ENCODE measurements at regions not wholly inside any gene's neighbourhood (a gene's known extent, or its start where the extent isn't known, plus 50 kb on each side); places are given as distances from the start of the nearest gene placed in this dataset.
A peak's percentile ranks its signal among the peaks of the same experiment; 100 is the strongest.

DNA sequence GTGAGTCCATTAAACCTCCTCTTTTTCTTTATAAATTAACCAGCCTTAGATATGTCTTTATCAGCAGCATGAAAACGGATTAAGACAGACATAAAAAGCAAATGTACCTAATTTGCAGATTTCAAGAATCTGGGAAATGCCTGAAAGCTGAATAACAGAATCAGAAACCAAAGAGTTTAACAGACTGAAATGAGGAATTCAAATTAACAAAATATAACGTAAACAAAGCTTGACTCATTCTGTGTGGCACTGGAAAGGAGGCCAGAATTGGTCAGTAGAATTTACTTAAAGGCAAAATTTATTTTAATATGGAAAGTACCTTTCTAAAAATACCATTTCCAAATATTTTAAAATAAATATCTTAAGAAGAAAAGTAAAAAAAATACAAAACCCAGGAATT is 540.6 kb upstream of the HTR2A start:
- DNase-seq = no peak
- Histone ChIP-seq H3K27ac (replicated peaks) (no peak overlapping the region), H3K9me3 (replicated peaks) (peaks cover 13% of the 10 kb centered on the region), H3K27me3 (ENCODE audit: low read depth) (no peaks in the 10 kb centered on the region), H3K4me3 (no peak overlapping the region), H3K4me1 (no peaks in the 10 kb centered on the region), H3K36me3 (no peaks in the 10 kb centered on the region)
- TF ChIP-seq, protein P1, sequence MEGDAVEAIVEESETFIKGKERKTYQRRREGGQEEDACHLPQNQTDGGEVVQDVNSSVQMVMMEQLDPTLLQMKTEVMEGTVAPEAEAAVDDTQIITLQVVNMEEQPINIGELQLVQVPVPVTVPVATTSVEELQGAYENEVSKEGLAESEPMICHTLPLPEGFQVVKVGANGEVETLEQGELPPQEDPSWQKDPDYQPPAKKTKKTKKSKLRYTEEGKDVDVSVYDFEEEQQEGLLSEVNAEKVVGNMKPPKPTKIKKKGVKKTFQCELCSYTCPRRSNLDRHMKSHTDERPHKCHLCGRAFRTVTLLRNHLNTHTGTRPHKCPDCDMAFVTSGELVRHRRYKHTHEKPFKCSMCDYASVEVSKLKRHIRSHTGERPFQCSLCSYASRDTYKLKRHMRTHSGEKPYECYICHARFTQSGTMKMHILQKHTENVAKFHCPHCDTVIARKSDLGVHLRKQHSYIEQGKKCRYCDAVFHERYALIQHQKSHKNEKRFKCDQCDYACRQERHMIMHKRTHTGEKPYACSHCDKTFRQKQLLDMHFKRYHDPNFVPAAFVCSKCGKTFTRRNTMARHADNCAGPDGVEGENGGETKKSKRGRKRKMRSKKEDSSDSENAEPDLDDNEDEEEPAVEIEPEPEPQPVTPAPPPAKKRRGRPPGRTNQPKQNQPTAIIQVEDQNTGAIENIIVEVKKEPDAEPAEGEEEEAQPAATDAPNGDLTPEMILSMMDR (IDR thresholded peaks at IDR 0.05; ENCODE audit: borderline replicate concordance) = no peak
- intact Hi-C loops (cut with micrococcal nuclease) = no loop called here

DNA sequence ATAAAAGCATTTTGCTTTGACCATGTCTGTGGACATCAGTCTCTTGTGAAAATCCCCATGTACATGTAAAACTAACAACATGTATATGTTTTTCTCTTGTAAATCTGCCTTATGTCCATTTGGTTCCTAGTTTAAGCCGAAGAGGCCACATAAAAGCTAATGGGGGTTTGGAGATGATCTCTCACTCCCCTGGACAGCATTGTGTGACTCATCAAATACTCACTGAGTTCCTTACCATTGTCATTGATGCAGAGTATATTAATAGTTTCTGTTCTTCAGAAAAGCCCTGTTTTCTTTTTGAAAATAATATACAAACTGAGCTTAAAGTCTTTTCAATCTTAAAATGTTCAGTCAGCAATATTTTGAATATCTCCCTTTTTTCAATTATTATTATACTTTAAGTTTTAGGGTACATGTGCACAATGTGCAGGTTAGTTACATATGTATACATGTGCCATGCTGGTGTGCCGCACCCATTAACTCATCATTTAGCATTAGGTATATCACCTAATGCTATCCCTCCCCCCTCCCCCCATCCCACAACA is 536.7 kb upstream of the HTR2A start:
- Histone ChIP-seq H3K27ac (replicated peaks) (no peak overlapping the region), H3K27me3 (ENCODE audit: low read depth) (no peaks in the 10 kb centered on the region), H3K4me3 (no peak overlapping the region), H3K9me3 (replicated peaks) (peaks cover 13% of the 10 kb centered on the region), H3K4me1 (no peaks in the 10 kb centered on the region), H3K36me3 (no peaks in the 10 kb centered on the region)
- intact Hi-C loops (cut with micrococcal nuclease) = no loop called here
- TF ChIP-seq, protein P1 (IDR thresholded peaks at IDR 0.05; ENCODE audit: borderline replicate concordance) = no peak
- DNase-seq = no peak

DNA sequence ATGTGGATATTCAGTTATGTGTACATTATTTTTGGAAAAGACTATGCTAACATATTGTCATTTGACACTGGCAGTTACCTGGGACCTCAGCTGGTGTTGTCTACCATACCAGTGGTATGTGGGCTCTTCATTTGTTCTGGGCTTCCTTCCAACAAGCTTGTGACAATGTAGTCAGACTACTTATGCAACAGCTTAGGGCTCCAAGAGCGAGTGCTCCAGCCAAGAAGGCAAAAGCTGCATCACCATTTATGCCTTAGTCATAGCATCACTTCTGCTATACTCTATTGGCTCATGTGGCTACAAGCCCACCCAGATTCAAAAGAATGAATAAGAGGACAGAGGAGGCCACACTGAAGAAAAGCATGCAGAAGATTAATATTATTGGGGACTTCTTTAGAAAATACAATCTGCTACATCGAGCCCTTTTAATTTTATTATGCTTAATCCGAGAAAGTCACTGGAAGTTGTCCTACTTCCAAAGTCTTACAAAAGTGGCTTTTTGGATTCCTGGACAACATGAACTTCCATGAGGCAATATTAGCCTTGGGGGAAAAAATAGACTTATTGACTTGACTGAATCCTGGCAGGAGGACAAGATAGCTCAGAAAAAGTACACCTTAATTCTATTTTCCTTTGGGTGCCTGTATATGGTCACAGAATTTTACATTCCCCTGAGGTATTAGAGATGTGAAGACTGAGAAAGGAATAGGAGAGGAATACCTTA is 529.4 kb upstream of the HTR2A start:
- Histone ChIP-seq H3K9me3 (replicated peaks) (no peaks in the 10 kb centered on the region), H3K4me3 (no peak overlapping the region), H3K27ac (replicated peaks) (peak overlapping the region; percentile 50), H3K27me3 (ENCODE audit: low read depth) (no peaks in the 10 kb centered on the region), H3K4me1 (peaks cover 12% of the 10 kb centered on the region), H3K36me3 (no peaks in the 10 kb centered on the region)
- TF ChIP-seq, protein P1 (IDR thresholded peaks at IDR 0.05; ENCODE audit: borderline replicate concordance) = no peak
- peak; percentile 16 for DNase-seq
- intact Hi-C loops (cut with micrococcal nuclease) = no loop called here

DNA sequence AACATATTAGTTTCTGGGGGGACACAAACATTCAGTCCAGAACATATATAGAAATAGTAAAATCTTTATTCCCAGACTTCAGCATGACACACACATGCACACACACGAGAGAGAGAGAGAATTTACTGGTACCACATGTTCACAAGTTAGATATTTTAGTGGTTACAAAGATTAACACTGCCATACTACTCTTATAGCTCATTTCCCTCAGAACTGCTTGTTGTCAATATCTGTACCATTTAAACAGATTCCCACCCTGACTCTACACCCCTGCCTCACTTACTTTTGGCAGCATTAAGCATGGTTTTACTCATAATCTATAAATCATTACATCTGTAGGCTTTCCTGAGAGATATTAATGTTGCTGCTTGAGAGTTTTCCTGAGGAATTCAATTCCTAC is 524.7 kb upstream of the HTR2A start:
- TF ChIP-seq, protein P1 (IDR thresholded peaks at IDR 0.05; ENCODE audit: borderline replicate concordance) = no peak
- intact Hi-C loops (cut with micrococcal nuclease) = no loop called here
- Histone ChIP-seq H3K4me3 (no peak overlapping the region), H3K9me3 (replicated peaks) (no peaks in the 10 kb centered on the region), H3K36me3 (no peaks in the 10 kb centered on the region), H3K27me3 (ENCODE audit: low read depth) (no peaks in the 10 kb centered on the region), H3K27ac (replicated peaks) (no peak overlapping the region), H3K4me1 (peaks cover 18% of the 10 kb centered on the region)
- DNase-seq = no peak

DNA sequence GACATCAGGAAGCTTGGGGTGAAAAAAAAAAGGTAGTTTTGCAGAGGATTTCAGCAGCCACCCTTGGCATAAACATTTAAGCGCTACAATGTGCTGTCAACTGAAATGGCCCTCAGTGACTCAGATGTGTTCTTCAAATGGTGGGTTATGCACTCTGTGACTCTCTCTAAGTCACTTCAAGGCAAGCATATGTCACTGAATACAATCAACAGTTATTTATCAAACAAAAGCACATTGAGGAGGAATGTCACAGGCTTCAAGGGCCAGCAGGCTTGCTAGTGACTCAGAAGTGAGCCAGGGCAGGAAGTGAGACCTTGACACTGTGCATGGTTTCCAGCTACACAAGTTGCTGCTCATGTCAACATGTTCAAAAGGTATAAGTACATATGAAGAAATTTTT is 523.7 kb upstream of the HTR2A start:
- TF ChIP-seq, protein P1 (IDR thresholded peaks at IDR 0.05; ENCODE audit: borderline replicate concordance) = no peak
- no peak overlapping the region for H3K4me3 ChIP-seq
- peaks cover 8% of the 10 kb centered on the region for H3K4me1 ChIP-seq
- no peaks in the 10 kb centered on the region for H3K9me3 ChIP-seq (replicated peaks)
- intact Hi-C loops (cut with micrococcal nuclease) = no loop called here
- no peaks in the 10 kb centered on the region for H3K27me3 ChIP-seq (ENCODE audit: low read depth)
- H3K36me3 ChIP-seq = no peaks in the 10 kb centered on the region
- no peak overlapping the region for H3K27ac ChIP-seq (replicated peaks)
- DNase-seq = no peak

Measured in left ventricle myocardium inferior (tissue), 1 donor.